Aorta (tissue), 5 donors: ENCODE measurements at regions not wholly inside any gene's neighbourhood (a gene's known extent, or its start where the extent isn't known, plus 50 kb on each side); places are given as distances from the start of the nearest gene placed in this dataset.

Experiments
- ATAC-seq: fragments of 200-7000 bp; cut with Tn5 transposase; one replicate; pipeline ENCODE4 v1.9.1; 2022; ENCODE audit warnings: moderate library complexity; ENCODE audit not compliant: low FRiP score
- DNase-seq, 2 donors: peaks; one replicate each; pipeline ENCODE4 v3.0.0-alpha.2; 2020
- H3K27ac ChIP-seq, 2 donors: one replicate each; pipeline ENCODE4 v1.5.1; 2013; ENCODE audit warnings: low read length in 2 of 2, mild to moderate bottlenecking in 2 of 2, moderate library complexity in 2 of 2, control low read depth in 1 of 2, inconsistent platforms in 1 of 2, low read depth in 1 of 2
- H3K27me3 ChIP-seq, 2 donors: one replicate each; pipeline ENCODE4 v1.6.1; 2013; ENCODE audit warnings: control low read depth in 1 of 2, low read length in 1 of 2, mild to moderate bottlenecking in 1 of 2, moderate library complexity in 1 of 2; ENCODE audit not compliant: insufficient read depth in 2 of 2, control insufficient read depth in 1 of 2
- H3K36me3 ChIP-seq, 2 donors: one replicate each; pipeline ENCODE4 v1.6.1; 2013; ENCODE audit warnings: control low read depth in 1 of 2, low read length in 1 of 2, mild to moderate bottlenecking in 1 of 2; ENCODE audit not compliant: insufficient read depth in 2 of 2, control insufficient read depth in 1 of 2
- H3K4me1 ChIP-seq, 2 donors: one replicate each; pipeline ENCODE4 v1.6.1; 2013; ENCODE audit warnings: low read length in 2 of 2, control low read depth in 1 of 2, mild to moderate bottlenecking in 1 of 2, moderate library complexity in 1 of 2; ENCODE audit not compliant: insufficient read depth in 2 of 2, control insufficient read depth in 1 of 2
- H3K4me3 ChIP-seq, 2 donors: one replicate each; pipeline ENCODE4 v1.5.1; 2013; ENCODE audit warnings: low read length in 2 of 2, control low read depth in 1 of 2, mild to moderate bottlenecking in 1 of 2
- H3K9me3 ChIP-seq: one replicate; pipeline ENCODE4 v1.6.1; 2013; ENCODE audit warnings: mild to moderate bottlenecking, low read length; ENCODE audit not compliant: control insufficient read depth
- WGBS, 2 donors: extraction: QIAGEN DNeasy Blood & Tissue Kit; methylation state at CpG; one replicate each; pipeline ENCODE4 v1.1.7; 2013; 5-methylcytosine and 5-hydroxymethylcytosine counted together
- intact Hi-C, 2 donors: fragments of 100-400 bp; cut with DNase I; formaldehyde crosslinking; loops; one replicate each; pipeline versions ENCODE4 v1.14.2 to v1.15.0; 2022
- donor health status: healthy with polysubstance abuse.
- donor health status: Bipolar disorder and iron deficiency.
- donor health status: DM: no; HTN: no; CAD: no.
- donor health status: DM: no; HTN: no; CAD: no.
- donor health status: DM: yes; HTN: yes; CAD: no.

GRCh38 chr21:19013916-19014315 lies 610.3 kb upstream of the TMPRSS15 start:
- intact Hi-C loops: no loop called here
- Histone ChIP-seq H3K4me3 (no peak overlapping the region), H3K27ac (no peak overlapping the region), H3K4me1 (no peaks in the 10 kb centered on the region), H3K27me3 (no peaks in the 10 kb centered on the region), H3K36me3 (no peaks in the 10 kb centered on the region), H3K9me3 (no peaks in the 10 kb centered on the region)
- 79 to 83% methylated on average over 3 of the region's 3 CpGs for WGBS, 2 donors
- ATAC-seq: no peak
- DNase-seq: no peak

- H3K4me3 ChIP-seq: no peak overlapping the region
- WGBS, 2 donors: 57 to 71% methylated on average over 3 of the region's 3 CpGs
- no peaks in the 10 kb centered on the region for H3K27me3 ChIP-seq
- no peak for ATAC-seq
- H3K4me1 ChIP-seq: no peaks in the 10 kb centered on the region
- H3K27ac ChIP-seq: no peak overlapping the region
- H3K36me3 ChIP-seq: no peaks in the 10 kb centered on the region
- intact Hi-C loops: no loop called here
- no peaks in the 10 kb centered on the region for H3K9me3 ChIP-seq
- DNase-seq: no peak
Measured at GRCh38 chr21:19018529-19018928, 614.9 kb upstream of the TMPRSS15 start.

- H3K27ac ChIP-seq: no peak overlapping the region
- H3K4me1 ChIP-seq: no peaks in the 10 kb centered on the region
- H3K4me3 ChIP-seq: no peak overlapping the region
- no peaks in the 10 kb centered on the region for H3K9me3 ChIP-seq
- intact Hi-C loops: no loop called here
- 96% methylated on average over 4 of the region's 4 CpGs for WGBS, 2 donors
- ATAC-seq (no peak), DNase-seq (no peak)
- no peaks in the 10 kb centered on the region for H3K36me3 ChIP-seq
- H3K27me3 ChIP-seq: no peaks in the 10 kb centered on the region
Measured at GRCh38 chr21:19022978-19023377, 619.4 kb upstream of the TMPRSS15 start.

GRCh38 chr21:19026911-19027310 lies 623.3 kb upstream of the TMPRSS15 start:
- ATAC-seq: no peak
- Histone ChIP-seq H3K4me1 (no peaks in the 10 kb centered on the region), H3K36me3 (no peaks in the 10 kb centered on the region), H3K27ac (no peak overlapping the region), H3K9me3 (no peaks in the 10 kb centered on the region), H3K27me3 (no peaks in the 10 kb centered on the region), H3K4me3 (no peak overlapping the region)
- intact Hi-C loops: no loop called here
- no peak for DNase-seq

GRCh38 chr21:19029816-19030215 lies 626.2 kb upstream of the TMPRSS15 start:
- DNase-seq: no peak
- intact Hi-C loops: no loop called here
- Histone ChIP-seq H3K4me1 (no peaks in the 10 kb centered on the region), H3K27ac (no peak overlapping the region), H3K4me3 (no peak overlapping the region), H3K9me3 (no peaks in the 10 kb centered on the region), H3K27me3 (no peaks in the 10 kb centered on the region), H3K36me3 (no peaks in the 10 kb centered on the region)
- WGBS, 2 donors: 33 to 44% methylated on average over 2 of the region's 2 CpGs
- ATAC-seq: no peak

- no peaks in the 10 kb centered on the region for H3K27me3 ChIP-seq
- H3K4me1 ChIP-seq: no peaks in the 10 kb centered on the region
- ATAC-seq: no peak
- no peak overlapping the region for H3K27ac ChIP-seq
- no peaks in the 10 kb centered on the region for H3K9me3 ChIP-seq
- no peaks in the 10 kb centered on the region for H3K36me3 ChIP-seq
- intact Hi-C loops: no loop called here
- DNase-seq: no peak
- 45 to 87% methylated on average over 1 of the region's 1 CpG for WGBS, 2 donors
- no peak overlapping the region for H3K4me3 ChIP-seq
Measured at GRCh38 chr21:19031953-19032352, 628.4 kb upstream of the TMPRSS15 start.

- 62 to 72% methylated on average over 4 of the region's 4 CpGs for WGBS, 2 donors
- Histone ChIP-seq H3K4me3 (no peak overlapping the region), H3K27ac (no peak overlapping the region), H3K36me3 (no peaks in the 10 kb centered on the region), H3K9me3 (no peaks in the 10 kb centered on the region), H3K4me1 (no peaks in the 10 kb centered on the region), H3K27me3 (no peaks in the 10 kb centered on the region)
- DNase-seq: no peak
- intact Hi-C loops: no loop called here
- no peak for ATAC-seq
Measured at GRCh38 chr21:19034041-19034440, 630.5 kb upstream of the TMPRSS15 start.

- no peak for DNase-seq
- Histone ChIP-seq H3K27me3 (no peaks in the 10 kb centered on the region), H3K36me3 (no peaks in the 10 kb centered on the region), H3K4me3 (no peak overlapping the region), H3K9me3 (no peaks in the 10 kb centered on the region), H3K27ac (no peak overlapping the region), H3K4me1 (no peaks in the 10 kb centered on the region)
- ATAC-seq: no peak
- intact Hi-C loops: no loop called here
- WGBS, 2 donors: 58 to 60% methylated on average over 2 of the region's 2 CpGs
Measured at GRCh38 chr21:19034560-19034959, 631.0 kb upstream of the TMPRSS15 start.

GRCh38 chr21:19045876-19046275 lies 642.3 kb upstream of the TMPRSS15 start:
- intact Hi-C loops: no loop called here
- Histone ChIP-seq H3K27ac (no peak overlapping the region), H3K4me3 (no peak overlapping the region), H3K4me1 (no peaks in the 10 kb centered on the region), H3K27me3 (no peaks in the 10 kb centered on the region), H3K36me3 (no peaks in the 10 kb centered on the region), H3K9me3 (no peaks in the 10 kb centered on the region)
- no peak for ATAC-seq
- no peak for DNase-seq
- 31 to 32% methylated on average over 2 of the region's 2 CpGs for WGBS, 2 donors
